T1000 (cell line): ENCODE measurements at regions not wholly inside any gene's neighbourhood (a gene's known extent, or its start where the extent isn't known, plus 50 kb on each side); places are given as distances from the start of the nearest gene placed in this dataset.
A peak's percentile ranks its signal among the peaks of the same experiment; 100 is the strongest.
"Not testable (repeated sequence)": the region's sequence is repeated elsewhere in the genome, so short reads cannot be mapped to it uniquely, and the experiment has no call there.

Experiments used
- DNase-seq: peaks from one replicate; lab custom pipeline; 2025; ENCODE audit warnings: mixed read lengths; lab: John Stamatoyannopoulos, UW

DNA sequence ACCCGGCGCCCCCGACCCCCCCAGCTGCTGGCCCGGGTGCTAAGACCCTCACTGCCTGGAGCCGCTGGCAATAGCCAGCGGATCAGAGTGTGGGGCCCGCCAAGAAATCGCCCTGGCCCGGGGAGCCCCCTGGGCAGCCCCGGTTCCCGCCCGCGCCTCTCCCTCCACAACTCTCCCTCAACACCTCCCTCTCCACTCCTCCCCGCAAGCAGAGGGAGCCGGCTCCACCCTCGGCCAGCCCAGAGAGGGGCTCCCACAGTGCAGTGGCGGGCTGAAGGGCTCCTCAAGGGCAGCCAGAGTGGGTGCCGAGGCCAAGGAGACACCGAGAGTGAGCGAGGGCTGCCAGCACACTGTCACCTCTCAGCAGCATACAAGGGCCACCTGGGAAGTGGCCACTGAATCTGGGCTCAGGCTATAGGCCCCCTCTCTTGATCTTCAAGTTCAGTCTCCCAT, 385.5 kb downstream of the SEC14L1 start:
- DNase-seq = no peak

DNA sequence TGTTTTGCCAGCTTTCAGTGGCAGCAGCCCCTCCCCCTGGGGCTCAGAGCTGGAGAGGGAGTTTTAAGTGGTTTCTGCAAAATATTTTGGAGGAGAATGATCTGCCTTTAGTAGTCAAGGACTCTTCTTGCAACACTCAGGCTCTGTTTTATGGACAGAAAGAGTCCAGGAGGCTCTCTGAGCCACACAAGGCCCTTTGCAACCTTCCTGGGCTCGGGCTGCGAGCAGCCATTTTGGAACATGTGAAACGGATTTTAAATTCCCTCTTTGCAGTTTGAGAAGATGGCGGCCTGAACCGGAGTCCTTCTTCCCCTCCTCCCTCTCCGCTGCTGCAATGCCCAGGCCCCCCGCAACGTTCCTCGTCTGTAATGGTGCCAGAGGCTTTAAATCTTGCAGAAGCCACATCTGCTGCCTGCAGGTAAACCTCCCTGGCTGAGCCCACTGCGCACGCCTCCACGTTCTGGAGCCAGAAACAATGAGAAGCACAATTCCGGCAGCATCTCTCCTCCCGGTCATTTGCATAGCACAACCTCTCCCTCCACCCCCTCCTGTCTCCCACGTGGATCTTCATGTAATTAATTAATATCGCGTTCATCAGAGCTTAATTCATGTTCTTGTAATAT, 386.1 kb downstream of the SEC14L1 start:
- DNase-seq = no peak

DNA sequence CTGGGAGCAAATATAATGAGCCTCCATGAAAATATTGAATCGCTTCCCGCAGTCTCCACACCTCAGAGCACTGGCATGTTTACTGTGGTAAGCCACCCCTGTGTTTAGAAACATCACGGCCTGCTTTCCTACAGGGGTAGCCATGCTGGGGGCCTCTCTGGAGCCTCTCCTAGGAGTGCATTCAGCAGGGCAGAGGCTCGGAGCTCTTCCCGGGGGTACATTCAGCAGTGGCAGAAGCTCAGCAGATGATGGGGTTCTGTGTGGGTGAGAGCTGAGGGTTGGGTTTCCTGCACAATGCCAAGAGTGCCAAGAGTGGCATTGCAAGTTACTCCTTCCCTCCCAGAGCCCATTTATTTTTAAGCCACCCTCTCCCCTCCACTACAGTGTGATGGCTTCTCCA, 386.6 kb downstream of the SEC14L1 start:
- no peak for DNase-seq

DNA sequence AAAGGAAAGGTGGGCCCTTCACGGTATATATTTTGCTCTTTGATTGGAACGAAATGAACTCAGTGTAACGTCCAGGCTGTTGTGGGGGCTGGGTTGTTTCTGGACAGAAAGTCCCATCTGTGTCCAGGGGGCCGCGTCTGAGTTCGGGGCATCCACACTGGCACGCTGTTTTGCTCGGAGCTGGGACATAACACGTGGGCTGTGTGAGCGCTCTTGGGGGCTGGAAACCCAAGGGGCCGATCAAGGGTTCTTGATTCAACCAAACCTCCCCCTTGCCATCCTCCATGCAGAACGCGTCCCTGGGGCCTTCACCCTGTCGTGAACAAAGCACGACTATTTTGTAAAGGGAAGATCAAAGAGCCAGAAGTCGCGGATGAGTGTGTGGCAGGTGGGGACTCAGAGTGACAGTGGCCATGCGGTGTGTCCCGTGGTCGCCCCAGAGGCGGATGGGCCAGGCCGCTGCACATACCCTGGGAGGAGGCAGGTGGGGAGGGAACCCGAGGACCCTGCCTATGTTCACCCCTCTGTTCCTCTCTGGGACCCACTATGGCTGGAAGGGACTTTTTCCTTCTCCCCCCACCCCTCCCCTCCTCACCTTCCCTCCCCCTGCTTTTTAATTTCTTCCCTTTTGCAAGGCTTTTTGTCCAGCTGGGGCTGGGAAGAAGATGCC, 387.2 kb downstream of the SEC14L1 start:
- DNase-seq = no peak

DNA sequence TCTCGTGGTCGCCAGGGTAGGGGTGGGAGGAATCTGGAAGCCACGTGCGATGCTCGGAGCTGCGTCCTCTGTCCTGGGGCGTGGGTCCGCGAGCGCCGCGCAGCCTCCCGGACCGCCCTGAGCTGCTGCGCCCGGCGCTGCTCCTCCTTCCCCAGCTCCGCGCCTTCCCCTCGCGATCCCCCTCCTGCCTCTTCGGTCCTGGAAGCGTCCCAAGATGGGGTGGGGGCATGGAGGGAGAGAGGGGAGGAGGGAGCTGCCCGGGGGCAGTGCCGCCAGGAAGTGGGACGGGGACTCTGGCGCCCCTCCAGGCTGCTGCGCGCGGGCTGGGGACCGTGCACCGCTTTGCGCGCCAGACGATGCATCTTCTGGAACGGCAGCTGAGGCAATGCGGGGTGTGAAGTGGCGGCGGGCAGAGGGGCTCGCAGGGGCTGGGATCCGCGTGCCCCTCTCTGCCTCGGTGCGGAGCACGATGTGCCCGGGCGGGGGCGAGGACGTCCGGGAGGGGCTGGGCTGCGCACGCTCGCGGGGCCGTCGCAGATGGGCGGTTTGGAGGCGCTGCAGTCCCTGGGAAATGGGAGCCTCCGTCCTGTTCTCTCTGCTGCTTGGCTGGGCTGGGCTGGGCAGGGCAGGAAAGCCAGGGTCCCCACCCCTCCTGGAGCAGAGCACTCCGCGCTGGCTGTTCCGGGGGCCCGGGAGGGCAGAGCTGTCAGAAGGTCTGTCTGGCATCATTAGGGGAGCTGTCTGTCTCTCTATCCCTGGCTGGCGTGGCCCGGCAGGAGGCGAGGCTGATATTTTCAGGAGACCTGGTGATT, 388.0 kb downstream of the SEC14L1 start:
- DNase-seq = no peak

DNA sequence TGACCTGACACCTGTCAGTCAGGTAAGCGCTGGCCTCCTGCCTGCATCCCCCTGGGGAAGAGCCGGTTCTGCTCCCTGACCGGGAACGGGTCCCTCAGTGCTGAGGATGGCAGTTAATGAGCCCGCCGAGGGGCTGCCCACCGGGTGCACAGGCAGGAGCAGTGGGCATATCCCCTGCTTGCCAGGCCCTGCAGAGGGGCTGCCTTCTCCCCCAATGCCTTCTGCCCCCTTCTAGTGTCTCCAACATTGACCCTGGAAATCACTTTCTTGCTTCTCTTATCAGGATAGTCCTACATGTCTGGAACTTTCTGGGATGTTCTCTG, 388.5 kb downstream of the SEC14L1 start:
- no peak for DNase-seq

DNA sequence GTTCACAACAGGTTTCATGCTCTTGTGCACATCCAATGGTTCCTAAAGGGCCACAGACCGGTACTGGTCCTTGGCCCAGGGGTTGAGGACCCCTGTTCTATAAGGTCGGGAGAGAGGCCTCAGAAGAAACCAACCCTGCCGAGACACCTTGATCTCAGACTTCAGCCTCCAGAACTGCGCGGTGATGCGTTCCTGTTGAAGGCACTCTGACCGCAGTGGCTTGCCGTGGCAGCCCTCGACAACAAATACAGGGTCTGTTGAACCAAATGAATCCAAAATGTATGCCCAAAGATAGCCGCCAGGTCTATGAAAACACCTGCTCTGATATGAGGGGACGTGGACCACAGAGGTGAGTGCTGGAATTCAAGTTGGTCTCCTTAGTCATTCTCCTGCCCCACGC, 389.8 kb downstream of the SEC14L1 start:
- DNase-seq = no peak

DNA sequence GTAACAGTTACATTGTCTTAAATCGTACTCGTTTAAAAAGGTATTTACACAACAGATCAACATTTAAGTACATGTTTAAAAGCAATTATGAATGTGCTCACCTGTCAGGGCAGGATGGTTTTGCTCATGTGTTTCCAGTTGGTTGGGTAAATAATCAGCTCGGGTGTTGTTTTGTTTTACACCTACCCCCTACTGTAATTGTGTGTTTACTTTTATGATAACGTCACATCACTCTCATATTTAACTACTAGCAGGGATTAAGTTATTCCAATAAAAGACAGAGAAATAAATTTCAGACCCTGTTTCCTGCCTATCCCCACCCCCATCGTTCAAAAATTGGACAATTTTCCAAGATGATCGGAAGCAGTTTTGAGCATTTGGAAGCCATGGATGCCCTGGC, 390.2 kb downstream of the SEC14L1 start:
- DNase-seq = no peak

DNA sequence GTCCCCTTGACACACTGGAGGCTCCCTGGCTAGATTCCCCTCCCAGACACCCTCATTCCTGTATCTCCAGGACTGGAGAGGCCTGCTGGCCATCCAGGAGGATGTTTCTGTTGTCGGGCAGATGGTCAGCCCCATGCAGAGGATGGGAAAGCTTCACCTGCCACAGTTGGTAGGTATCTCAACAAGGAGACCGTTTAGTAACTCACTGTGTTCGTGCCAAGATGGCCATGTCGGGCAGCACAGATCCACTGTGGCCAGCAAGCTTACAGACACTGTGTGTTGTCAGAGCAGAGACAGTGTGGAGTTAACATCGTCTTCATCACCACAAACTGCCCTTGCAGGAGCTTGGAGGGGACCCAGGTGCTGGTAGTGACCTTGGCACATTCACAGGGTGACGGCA, 390.9 kb downstream of the SEC14L1 start:
- DNase-seq = no peak

DNA sequence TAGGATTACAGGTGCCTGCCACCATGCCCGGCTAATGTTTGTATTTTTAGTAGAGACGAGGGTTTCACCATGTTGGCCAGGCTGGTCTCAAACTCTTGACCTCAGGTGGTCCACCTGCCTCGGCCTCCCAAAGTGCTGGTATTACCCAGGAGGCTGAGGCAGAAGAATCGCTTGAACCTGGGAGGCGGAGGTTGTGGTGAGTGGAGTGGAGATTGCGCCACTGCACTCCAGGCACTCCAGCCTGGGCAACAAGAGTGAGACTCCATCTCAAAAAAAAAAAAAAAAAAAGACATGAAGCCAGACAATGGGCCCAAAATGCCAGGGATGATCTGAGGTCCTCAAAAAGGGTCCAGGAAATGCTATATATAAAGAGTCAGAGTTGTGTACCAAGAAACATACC, 392.9 kb downstream of the SEC14L1 start:
- DNase-seq = not testable (repeated sequence)

DNA sequence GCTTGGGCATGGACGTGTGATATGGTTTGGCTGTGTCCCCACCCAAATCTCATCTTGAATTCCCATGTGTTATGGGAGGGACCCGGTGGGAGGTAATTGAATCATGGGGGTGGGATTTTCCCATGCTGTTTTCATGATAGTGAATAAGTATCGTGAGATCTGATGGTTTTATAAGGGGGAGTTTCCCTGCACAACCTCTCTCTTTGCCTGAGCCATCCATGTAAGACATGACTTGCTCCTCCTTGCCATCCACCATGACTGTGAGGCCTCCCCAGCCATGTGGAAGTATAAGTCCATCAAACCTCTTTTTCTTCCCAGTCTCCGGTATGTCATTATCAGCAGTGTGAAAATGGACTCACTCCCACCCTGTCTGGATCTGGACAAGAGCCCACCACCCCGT, 393.4 kb downstream of the SEC14L1 start:
- no peak for DNase-seq

DNA sequence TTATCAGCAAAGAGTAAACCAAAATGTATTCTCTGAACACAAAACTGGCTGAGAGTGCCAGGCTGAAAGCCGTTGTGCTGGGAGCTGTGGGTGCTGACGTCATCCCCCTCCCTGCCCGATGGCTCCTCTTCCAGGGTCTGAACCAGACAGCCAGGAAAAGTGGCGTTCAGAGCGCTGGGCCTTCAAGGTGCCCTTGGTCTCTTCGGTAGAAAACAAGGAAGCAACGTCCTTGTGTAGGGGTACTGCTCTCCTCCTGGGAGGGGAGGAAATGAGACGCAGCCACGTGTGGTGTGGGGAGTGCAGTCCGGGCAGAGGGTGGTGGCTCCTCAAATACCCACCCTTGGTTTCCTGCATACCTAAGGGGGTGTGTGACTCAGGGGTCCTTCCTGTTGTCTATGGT, 394.7 kb downstream of the SEC14L1 start:
- DNase-seq = no peak

DNA sequence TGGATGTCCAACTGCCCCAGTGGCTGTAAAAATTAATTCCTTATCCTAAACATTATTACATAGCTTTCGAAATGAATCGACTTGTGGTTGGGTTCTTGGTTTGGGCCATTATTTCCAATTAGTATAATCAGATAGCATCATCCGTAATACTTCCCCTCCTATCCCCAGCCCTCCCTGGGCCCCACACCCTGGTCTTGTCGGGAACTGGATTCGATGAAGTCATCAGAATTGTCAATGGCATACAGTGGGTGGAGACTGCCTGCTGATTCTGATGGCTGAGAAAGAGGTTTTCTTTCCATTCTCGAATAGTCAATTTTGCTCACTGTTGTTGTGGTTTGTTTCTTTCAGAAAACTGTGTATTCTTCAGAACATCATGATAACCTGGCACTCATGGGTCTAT, 395.1 kb downstream of the SEC14L1 start:
- no peak for DNase-seq

DNA sequence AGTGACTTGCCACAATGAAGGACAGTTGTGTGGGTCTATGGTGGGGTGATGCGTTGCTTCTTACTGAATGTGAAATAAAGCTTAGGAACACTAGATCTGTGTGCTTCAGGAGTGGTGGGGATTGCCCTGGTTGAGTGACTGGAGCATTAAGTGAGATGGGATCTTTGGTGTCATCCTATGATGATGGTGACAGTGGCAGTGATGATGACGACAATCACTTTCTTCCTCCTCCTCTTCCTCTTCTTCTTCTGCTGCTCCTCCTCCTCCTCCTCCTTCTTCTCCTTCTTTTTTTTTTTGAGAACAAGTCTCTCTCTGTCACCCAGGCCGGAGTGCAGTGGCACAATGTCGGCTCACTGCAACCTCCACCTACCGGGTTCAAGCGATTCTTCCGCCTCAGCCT, 396.8 kb downstream of the SEC14L1 start:
- no peak for DNase-seq

DNA sequence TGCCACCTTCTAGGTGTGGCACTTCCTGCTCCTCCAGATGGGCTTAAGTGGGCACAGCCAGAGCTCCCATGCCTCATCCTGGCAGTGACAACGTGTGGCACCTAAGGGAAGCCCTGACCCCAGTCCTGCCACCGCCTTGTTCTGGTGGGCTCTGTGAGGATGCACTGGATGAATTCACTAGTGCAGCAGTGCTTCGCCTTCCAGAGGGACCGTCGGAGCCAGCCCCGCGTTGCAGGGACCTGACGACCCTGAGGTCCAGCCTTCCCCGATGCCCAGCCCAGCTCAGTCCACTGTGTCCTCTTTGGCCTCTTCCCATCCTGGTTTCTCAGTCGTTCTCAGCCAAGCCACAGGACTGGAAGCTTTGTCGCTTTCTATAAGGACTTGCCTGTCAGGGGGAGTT, 399.8 kb downstream of the SEC14L1 start:
- no peak for DNase-seq

DNA sequence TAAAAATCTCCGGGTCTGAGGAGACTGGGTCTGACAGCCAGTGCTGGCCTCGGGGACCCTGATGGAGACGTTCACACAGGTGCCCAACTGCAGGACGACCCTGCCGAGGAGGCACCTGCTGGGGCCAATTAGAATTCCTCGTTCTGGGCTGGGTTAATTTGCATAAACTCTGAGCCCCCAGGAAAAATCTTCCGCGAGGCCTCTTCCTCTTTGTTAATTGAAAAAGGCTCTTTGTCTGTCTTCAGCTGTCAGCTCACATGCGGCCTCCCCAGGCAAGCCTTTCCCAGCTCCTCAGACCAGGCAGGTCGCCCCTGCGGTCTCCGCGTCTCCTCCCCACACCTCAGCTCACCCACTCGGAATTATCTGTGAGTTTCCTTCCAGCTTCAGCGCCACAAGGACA, 400.2 kb downstream of the SEC14L1 start:
- DNase-seq = no peak

DNA sequence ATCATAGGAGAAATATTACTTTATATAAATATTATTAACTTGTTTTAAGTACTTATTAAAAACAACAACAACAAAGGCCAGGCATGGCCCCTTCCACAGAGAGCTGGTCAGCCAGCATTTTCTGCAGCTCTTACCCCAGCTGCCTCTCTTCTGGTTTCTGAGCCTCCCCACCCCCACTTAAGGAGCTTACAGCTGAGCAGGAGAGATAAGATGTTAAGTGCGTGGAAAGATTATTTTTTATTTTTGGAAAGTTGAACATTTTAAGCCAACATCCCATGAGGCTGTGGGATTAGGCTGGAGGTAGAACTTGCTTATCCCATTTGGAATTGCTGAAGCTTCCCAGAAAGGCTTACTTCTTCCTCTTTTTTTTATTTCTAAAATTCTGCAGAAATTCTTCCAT, 401.2 kb downstream of the SEC14L1 start:
- no peak for DNase-seq

DNA sequence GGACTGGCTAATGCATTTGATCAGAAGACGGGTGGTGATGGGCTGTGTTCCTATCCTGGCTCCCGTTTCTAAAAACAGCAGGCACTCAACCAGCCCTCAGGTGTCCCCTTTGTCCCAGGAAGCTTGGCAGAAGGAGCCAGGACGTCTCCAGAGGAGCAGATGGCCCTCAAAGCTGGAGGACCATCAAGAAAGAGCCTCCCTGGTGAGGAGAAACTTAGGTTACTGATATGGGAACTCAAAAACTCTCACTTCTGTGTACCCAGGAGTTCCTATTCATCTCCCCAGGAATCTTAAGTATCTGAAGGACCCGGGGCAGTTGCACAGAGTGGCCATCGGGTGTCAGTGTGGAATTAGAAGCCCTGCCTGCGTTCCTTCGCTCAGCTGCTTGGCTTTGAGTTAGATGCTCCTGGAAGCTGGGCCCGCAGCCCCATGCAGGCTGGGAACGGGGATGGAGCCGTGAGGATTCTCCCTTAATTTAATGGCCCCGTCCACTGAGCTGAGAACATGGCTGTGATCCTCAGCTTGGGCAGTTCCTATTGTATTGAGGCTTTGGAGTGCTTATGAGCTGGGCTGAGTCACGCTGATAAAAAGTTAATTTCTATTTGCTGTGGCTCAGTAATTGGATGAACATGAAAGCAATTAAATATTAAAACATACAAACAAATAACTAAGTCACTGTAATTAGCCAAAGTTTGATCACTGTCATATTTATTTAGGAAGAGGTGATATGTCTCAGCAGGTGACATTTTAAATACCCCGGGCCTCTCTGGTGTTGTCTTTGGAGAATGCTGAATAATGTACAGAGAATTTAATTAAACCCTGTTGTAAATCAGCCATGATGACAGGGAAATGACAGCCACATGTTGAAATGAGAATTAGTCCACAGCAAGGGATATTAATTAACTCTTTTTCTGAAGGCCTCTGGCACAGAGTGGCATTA, 402.1 kb downstream of the SEC14L1 start:
- DNase-seq = peak; percentile 67

DNA sequence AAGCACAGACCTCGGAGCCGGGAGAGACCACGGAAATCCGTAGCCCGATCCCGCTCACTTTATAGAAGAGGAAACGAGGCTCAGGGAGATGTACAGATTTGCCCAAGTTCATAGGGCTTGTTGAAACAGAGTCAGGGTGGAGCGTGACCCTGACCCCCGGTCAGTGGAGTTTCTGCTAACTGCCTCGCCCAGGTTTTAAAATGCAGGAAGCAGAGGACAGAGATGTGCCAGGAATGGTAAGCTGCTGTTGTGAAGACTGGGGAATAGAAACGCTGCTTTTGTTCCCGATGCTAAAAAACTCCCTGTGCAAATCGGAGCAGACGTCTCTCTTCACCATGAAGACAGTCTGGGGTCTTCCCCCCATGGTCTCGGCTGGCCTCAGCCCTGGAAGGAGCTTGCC, 403.0 kb downstream of the SEC14L1 start:
- DNase-seq = no peak

DNA sequence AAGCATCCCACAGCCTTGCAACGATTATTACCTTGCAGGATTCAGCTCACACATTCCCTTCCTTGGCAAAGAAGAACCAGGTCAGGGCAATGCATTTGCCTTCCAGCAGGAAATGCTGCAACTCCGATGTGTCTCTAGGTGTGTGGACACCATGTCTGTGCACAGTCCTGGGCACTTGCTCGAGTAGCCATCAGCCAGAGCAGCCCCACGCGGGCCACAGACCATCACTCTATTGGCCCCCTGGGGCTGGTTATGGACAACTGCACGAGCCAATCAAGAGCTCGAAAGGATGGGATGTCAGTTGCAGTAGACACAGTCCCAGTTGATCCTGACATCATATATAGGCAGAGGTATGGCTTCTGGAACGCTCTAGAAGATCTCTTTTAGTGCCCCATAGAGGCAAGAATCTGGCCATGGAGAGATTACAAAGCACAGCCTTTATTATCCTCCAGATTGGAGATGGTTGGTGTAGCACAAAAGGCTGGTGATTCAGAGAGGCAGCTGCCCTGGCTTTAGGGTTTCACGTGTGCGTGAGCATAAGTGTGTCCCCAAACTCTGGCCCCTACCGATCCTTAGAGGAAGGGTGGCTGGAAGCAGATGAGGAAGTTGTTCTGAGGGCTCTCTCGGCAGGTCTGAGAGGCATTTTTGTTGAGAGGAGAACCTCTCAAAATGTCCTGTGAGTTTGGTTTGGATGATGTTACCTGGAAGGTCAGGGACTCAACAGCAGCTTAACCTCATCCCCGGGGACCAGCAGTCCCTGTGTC, 403.8 kb downstream of the SEC14L1 start:
- DNase-seq = no peak

DNA sequence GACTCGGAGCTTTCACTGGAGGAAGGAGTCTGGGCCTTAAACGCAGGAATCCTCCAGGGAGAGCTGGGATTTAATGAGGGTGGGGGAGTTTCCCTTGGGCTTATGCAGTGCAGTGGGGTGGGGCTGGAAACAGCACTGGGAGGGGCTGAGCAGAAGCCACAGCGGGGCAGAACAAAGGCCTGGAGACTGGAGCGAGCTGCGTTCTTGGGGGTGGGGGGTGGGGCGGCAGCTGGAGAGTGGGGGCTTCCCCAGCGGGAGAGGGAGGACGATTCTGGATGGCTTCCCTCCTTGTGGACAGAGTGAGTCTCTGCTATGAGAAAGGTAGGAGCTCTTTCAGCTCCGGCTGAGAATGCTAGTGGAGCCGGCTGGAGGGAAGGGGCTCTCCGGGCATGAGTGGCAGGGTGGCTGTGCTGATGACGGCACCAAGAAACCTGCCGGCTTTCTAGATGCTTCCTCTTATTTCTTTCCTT, 406.0 kb downstream of the SEC14L1 start:
- no peak for DNase-seq
